Heart left ventricle (tissue), 13 donors: ENCODE measurements at regions not wholly inside any gene's neighbourhood (a gene's known extent, or its start where the extent isn't known, plus 50 kb on each side); places are given as distances from the start of the nearest gene placed in this dataset.

ENCODE experiments used
- POLR2A ChIP-seq, 2 donors: fragments of 450-650 bp; IDR thresholded peaks; one replicate each; pipeline ENCODE4 v1.6.1; 2017; ENCODE audit warnings: antibody characterized with exemption in 2 of 2, mild to moderate bottlenecking in 2 of 2, moderate library complexity in 2 of 2
- TF ChIP-seq, protein P1 (sequence below), 12 donors: fragments of 200-600 bp; sonication (generic) in 4 of 12; IDR thresholded peaks; one replicate each; pipeline versions ENCODE4 v1.5.0 to v1.8.0; 2018 to 2022; ENCODE audit warnings: antibody characterized with exemption in 12 of 12, mild to moderate bottlenecking in 5 of 12
- donor health status: ischemic (EF 13 %, LVEDD 7.1; RV severe dilation, severe dysfunction).
- donor health status: DM: no; HTN: yes; CAD: no.
- donor health status: DM: no; HTN: no; CAD: no.
- donor health status: ischemic (EF 25% LVEDD 6.9; RV normal size, moderate dysfunction).
- donor health status: ischemic (EF 25% LVEDD 5.7; RV mildly dilated, moderate dysfunction).
- donor health status: ischemic (EF 35%, LVEDD 5.7; RV mildly dilated, moderate dysfunction).
- donor health status: nonischemic (EF 11% LVEDD 7.7; RV severe dilation, severe dysfunction).
- donor health status: DM: yes; HTN: yes; CAD: no.
- donor health status: PGD.
- donor health status: ischemic (EF 29% LVEDD 5.4; RV normal size, mild dysfunction).
- donor health status: nonischemic (EF 23%, LVEDD 6.1; RV moderate dilation, normal function).

DNA sequence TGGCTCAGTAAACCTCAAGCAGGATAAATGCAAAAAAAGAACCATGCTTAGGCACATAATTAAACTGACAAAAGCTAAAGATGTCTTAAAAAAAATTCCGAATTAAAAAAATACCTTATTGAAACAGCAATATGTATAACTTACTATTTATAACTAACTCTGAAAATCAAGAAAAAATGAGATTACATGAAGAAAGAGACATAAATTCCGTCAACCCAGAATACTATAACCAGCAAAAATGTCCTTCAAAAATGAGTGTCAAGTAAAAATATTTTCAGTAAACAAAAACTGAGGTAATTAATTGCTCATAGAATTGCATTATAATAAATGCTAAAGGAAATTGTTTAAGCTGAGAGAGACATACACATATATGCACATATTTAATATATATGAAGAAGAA lies 474.5 kb upstream of the SYT4 start:
- TF ChIP-seq, protein P1, sequence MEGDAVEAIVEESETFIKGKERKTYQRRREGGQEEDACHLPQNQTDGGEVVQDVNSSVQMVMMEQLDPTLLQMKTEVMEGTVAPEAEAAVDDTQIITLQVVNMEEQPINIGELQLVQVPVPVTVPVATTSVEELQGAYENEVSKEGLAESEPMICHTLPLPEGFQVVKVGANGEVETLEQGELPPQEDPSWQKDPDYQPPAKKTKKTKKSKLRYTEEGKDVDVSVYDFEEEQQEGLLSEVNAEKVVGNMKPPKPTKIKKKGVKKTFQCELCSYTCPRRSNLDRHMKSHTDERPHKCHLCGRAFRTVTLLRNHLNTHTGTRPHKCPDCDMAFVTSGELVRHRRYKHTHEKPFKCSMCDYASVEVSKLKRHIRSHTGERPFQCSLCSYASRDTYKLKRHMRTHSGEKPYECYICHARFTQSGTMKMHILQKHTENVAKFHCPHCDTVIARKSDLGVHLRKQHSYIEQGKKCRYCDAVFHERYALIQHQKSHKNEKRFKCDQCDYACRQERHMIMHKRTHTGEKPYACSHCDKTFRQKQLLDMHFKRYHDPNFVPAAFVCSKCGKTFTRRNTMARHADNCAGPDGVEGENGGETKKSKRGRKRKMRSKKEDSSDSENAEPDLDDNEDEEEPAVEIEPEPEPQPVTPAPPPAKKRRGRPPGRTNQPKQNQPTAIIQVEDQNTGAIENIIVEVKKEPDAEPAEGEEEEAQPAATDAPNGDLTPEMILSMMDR (IDR thresholded peaks at IDR 0.05): no peak
- no peak for TF ChIP-seq POLR2A (IDR thresholded peaks at IDR 0.05)
